K562 (cell line): ENCODE measurements at regions not wholly inside any gene's neighbourhood (a gene's known extent, or its start where the extent isn't known, plus 50 kb on each side); places are given as distances from the start of the nearest gene placed in this dataset.

Experiments used
- ATAC-seq: fragments of 200-7000 bp; cut with Tn5 transposase; 3 replicates; pipeline ENCODE4 v1.9.1; 2020; ENCODE audit warnings: moderate library complexity
- BruUV-seq: library from RNA; stranded (reverse); fragments of 400-500 nt; replicated peaks from 2 replicates; lab custom pipeline; 2021; lab: Mats Ljungman, UMichigan
- CTCF ChIA-PET: fragments of 300-600 bp; formaldehyde crosslinking; extraction: SDS; loops from one replicate; lab custom pipeline; 2021; ENCODE audit warnings: low intra/inter-chr PET ratio; lab: Yijun Ruan, JAX
- POLR2A ChIA-PET: fragments of 300-600, 350-650 bp; sonication (Branson Sonifier 250); formaldehyde crosslinking; extraction: SDS; loops from one replicate; lab custom pipeline; 2021; ENCODE audit warnings: antibody characterized with exemption, inconsistent platforms; lab: Yijun Ruan, JAX
- DNase-seq, 4 experiments: peaks; one replicate each; pipeline versions ENCODE4 v3.0.0 to v3.0.0-alpha.2; 2011 to 2018; ENCODE audit warnings: low spot score in 3 of 4, mixed read lengths in 3 of 4; ENCODE audit errors: extremely low read depth in 1 of 4
- FAIRE-seq: peaks from 2 replicates; lab custom pipeline; 2011; peaks lifted over from hg19 to GRCh38; lab: Jason Lieb, UNC
- H2AFZ ChIP-seq: 2 replicates; pipeline ENCODE4 v1.6.0; 2011; ENCODE audit warnings: low read depth, low read length, control low read depth, inconsistent platforms
- H3K27ac ChIP-seq: fragments of 200-600 bp; 3 replicates; pipeline ENCODE4 v1.8.0; 2011; ENCODE audit warnings: low read depth, mild to moderate bottlenecking, control low read depth, inconsistent platforms, low read length, moderate library complexity, mixed read lengths; ENCODE audit errors: extremely low read depth
- H3K27me3 ChIP-seq, 2 experiments: fragments of 300-600 bp in 1 of 2; 2 replicates in 1 of 2; 3 replicates in 1 of 2; pipeline versions ENCODE4 v1.6.0 to v1.8.0; 2011; ENCODE audit warnings: inconsistent platforms in 2 of 2, low read length in 2 of 2, mild to moderate bottlenecking in 1 of 2, mixed read lengths in 1 of 2, moderate library complexity in 1 of 2; ENCODE audit not compliant: control insufficient read depth in 2 of 2, insufficient read depth in 2 of 2
- H3K36me3 ChIP-seq: fragments of 300-600 bp; 3 replicates; pipeline ENCODE4 v1.8.0; 2011; ENCODE audit warnings: mild to moderate bottlenecking, low read length, inconsistent platforms; ENCODE audit not compliant: control insufficient read depth, insufficient read depth
- H3K4me1 ChIP-seq, 2 experiments: fragments of 200-600 bp in 1 of 2; replicated peaks in 1 of 2; 2 replicates in 1 of 2; 3 replicates in 1 of 2; pipeline versions ENCODE4 v1.5.1 to v1.8.0; 2011; ENCODE audit warnings: inconsistent platforms in 2 of 2, low read length in 2 of 2, mild to moderate bottlenecking in 1 of 2, mixed read lengths in 1 of 2, moderate library complexity in 1 of 2; ENCODE audit not compliant: control insufficient read depth in 2 of 2, insufficient read depth in 2 of 2
- H3K4me2 ChIP-seq: 2 replicates; pipeline ENCODE4 v1.6.1; 2011; ENCODE audit warnings: low read length, control low read depth, inconsistent platforms, mixed read lengths; ENCODE audit not compliant: insufficient read depth
- H3K4me3 ChIP-seq: fragments of 200-600 bp; sonication (generic), shearing (Covaris generic); 2 replicates; pipeline ENCODE4 v1.5.1; 2016; ENCODE audit warnings: control low read depth, inconsistent platforms
- H3K79me2 ChIP-seq: fragments of 200-600 bp; 3 replicates; pipeline ENCODE4 v1.8.0; 2011; ENCODE audit warnings: low read length, inconsistent platforms; ENCODE audit not compliant: control insufficient read depth, insufficient read depth
- H3K9ac ChIP-seq, 2 experiments: 2 replicates each; pipeline versions ENCODE4 v1.6.0 to v1.6.1; 2011; ENCODE audit warnings: low read depth in 2 of 2, low read length in 2 of 2, control low read depth in 1 of 2, inconsistent platforms in 1 of 2, mild to moderate bottlenecking in 1 of 2, mixed read lengths in 1 of 2; ENCODE audit not compliant: insufficient read depth in 1 of 2
- H3K9me1 ChIP-seq: one replicate; pipeline ENCODE4 v1.6.0; 2011; ENCODE audit warnings: inconsistent platforms, mild to moderate bottlenecking, low read length, moderate library complexity; ENCODE audit not compliant: control insufficient read depth, insufficient read depth
- H3K9me3 ChIP-seq: replicated peaks from 2 replicates; pipeline ENCODE4 v1.5.1; 2011; ENCODE audit warnings: low read depth, low read length, inconsistent platforms; ENCODE audit not compliant: control insufficient read depth, insufficient read depth
- H4K20me1 ChIP-seq: replicated peaks from 2 replicates; pipeline ENCODE4 v1.6.1; 2011; ENCODE audit warnings: low read length, inconsistent platforms, mixed read lengths; ENCODE audit not compliant: control insufficient read depth, insufficient read depth
- CHD7 ChIP-seq: fragments of 200-600 bp; sonication (generic); IDR thresholded peaks from one replicate; pipeline ENCODE4 v1.6.1; 2012; ENCODE audit warnings: mild to moderate bottlenecking, low read depth, low read length, inconsistent platforms
- MEF2D ChIP-seq: conservative IDR thresholded peaks from 2 replicates; pipeline ENCODE4 v1.6.1; 2016; ENCODE audit warnings: low read depth, missing genetic modification characterization, missing compliant biosample characterization
- NFRKB ChIP-seq: fragments of 450-650 bp; IDR thresholded peaks from 2 replicates; pipeline ENCODE4 v1.6.1; 2016; ENCODE audit warnings: low read depth
- RB1 ChIP-seq: fragments of 450-650 bp; IDR thresholded peaks from 2 replicates; pipeline ENCODE4 v1.6.1; 2017; ENCODE audit warnings: low read depth, mild to moderate bottlenecking
- ZNF134 ChIP-seq: fragments of 250-450 bp; sonication (Bioruptor Pico); conservative IDR thresholded peaks from 2 replicates; pipeline ENCODE4 v1.4.0; 2020
- ZNF354B ChIP-seq: fragments of 250-450 bp; sonication (Bioruptor Pico); IDR thresholded peaks from 2 replicates; pipeline ENCODE4 v1.4.0; 2020
- whole genome bisulfite sequencing: fragments of 100-300 bp; shearing (Covaris generic); methylation state at CpG from one replicate; pipeline ENCODE4 v1.1.6; 2016; ENCODE audit warnings: low coverage, mixed read lengths; ENCODE audit not compliant: insufficient coverage; ENCODE audit errors: missing lambda C conversion rate; 5-methylcytosine and 5-hydroxymethylcytosine counted together
- in situ Hi-C: fragments of 300-500 bp; cut with MboI; formaldehyde crosslinking; loops from 4 replicates; pipeline ENCODE4 v1.15.0; 2018; ENCODE audit warnings: inconsistent platforms, mixed read lengths
- intact Hi-C: fragments of 100-400 bp; cut with micrococcal nuclease; formaldehyde crosslinking; loops from 2 replicates; pipeline ENCODE4 v1.14.2; 2022

DNA sequence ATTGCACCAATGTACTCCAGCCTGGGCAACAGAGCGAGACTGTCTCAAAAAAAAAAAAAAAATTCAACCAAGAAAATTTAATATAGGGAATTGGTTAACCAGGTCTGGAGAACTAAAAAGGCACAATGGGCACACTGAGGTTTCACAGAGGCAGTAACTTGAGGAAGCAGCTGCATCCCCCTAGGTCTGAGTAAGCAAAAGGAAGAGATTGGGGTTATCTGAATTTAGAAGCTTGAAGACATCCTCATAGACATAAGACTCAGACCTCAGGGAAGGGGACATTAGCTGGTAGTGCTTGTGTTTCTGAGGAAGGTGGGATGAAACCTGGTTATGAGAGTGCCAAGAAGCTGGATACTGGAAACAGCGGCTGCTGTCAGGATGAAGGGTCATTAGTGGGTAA, 50.1 kb upstream of the LEKR1 start:
- H3K9me3 ChIP-seq, result no peaks in the 10 kb centered on the region
- ChIA-PET POLR2A (interaction anchor here (0.6 to 1.1 kb wide), 4 partner anchors 10 to 54 kb away, joined by 3 to 4 read pairs (median 3); no protein-coding TSS in a partner anchor), CTCF (no interaction called here)
- DNase-seq, result no peak
- H4K20me1 ChIP-seq, result no peaks in the 10 kb centered on the region
- no peak overlapping the region for H3K4me3 ChIP-seq
- ATAC-seq, result no peak
- no peaks in the 10 kb centered on the region for H3K36me3 ChIP-seq
- H3K9ac ChIP-seq, result no peak overlapping the region
- no peaks in the 10 kb centered on the region for H3K79me2 ChIP-seq
- no peak overlapping the region for H3K4me2 ChIP-seq
- H3K9me1 ChIP-seq, result no peaks in the 10 kb centered on the region
- no peaks in the 10 kb centered on the region for H3K27me3 ChIP-seq
- no peak overlapping the region for H3K27ac ChIP-seq
- TF ChIP-seq MEF2D (no peak), ZNF354B (CRISPR knock-in tag) (no peak), CHD7 (no peak), RB1 (no peak), ZNF134 (CRISPR knock-in tag) (no peak), NFRKB (no peak)
- no peak overlapping the region for H2AFZ ChIP-seq
- BruUV-seq, result no TSS peak
- H3K4me1 ChIP-seq, result peaks cover 0 to 8% of the 10 kb centered on the region in 2 experiments; a peak in 2 of 5 replicates
- 80% methylated on average over 1 of the region's 2 CpGs for WGBS
- no peak for FAIRE-seq
- intact Hi-C loops, result no loop called here
- in situ Hi-C loops, result no loop called here
